ENCODE measurements at regions not wholly inside any gene's neighbourhood (a gene's known extent, or its start where the extent isn't known, plus 50 kb on each side); places are given as distances from the start of the nearest gene placed in this dataset.

GRCh38 chr2:43123981-43124686, 102.3 kb downstream of the ZFP36L2 start:
- in situ Hi-C loops (cut with MboI; ENCODE audit: low pct_ligation_motif_present in 1 of 4, low pct_unique_long_range_greater_than_20kb in 1 of 4, low sequenced_read_pairs in 3 of 4), result loop anchor here in 3 of 4 donors (10.0 to 25.0 kb wide), 4 partner anchors 111 to 363 kb away; no protein-coding TSS in a partner anchor
- no peak overlapping the region for H3K4me3 ChIP-seq
- DNase-seq, result no peak
- no peaks in the 10 kb centered on the region for H3K36me3 ChIP-seq
- H3K27ac ChIP-seq, result peak overlapping the region in 1 of 4 donors; percentile 65
- H3K27me3 ChIP-seq, result no peaks in the 10 kb centered on the region
- whole genome bisulfite sequencing, 2 donors (ENCODE audit: low coverage in 1 of 2), result 80 to 100% methylated on average over 1 to 9 of the region's 9 CpGs
- peaks cover 0 to 29% (median 10%) of the 10 kb centered on the region in 4 donors for H3K4me1 ChIP-seq
- H3K9me3 ChIP-seq, result no peaks in the 10 kb centered on the region
- TF ChIP-seq CTCF (IDR thresholded peaks at IDR 0.05) (no peak), POLR2AphosphoS5 (IDR thresholded peaks at IDR 0.05) (no peak), EP300 (IDR thresholded peaks at IDR 0.05; ENCODE audit: low read depth) (no peak), POLR2A (IDR thresholded peaks at IDR 0.05) (no peak)
- intact Hi-C loops (cut with DNase I; ENCODE audit: low total_unique reads), result no loop called here

- no peak for DNase-seq
- H3K27me3 ChIP-seq, result no peaks in the 10 kb centered on the region
- intact Hi-C loops (cut with DNase I; ENCODE audit: low total_unique reads), result no loop called here
- peak overlapping the region in 3 of 4 donors; percentile 42 to 65 (median 51) for H3K27ac ChIP-seq
- H3K36me3 ChIP-seq, result no peaks in the 10 kb centered on the region
- H3K4me1 ChIP-seq, result peaks cover 0 to 29% (median 7%) of the 10 kb centered on the region in 4 donors
- H3K9me3 ChIP-seq, result no peaks in the 10 kb centered on the region
- no peak overlapping the region for H3K4me3 ChIP-seq
- 38 to 51% methylated on average over 4 to 8 of the region's 8 CpGs for WGBS, 2 donors (ENCODE audit: low coverage in 1 of 2)
- in situ Hi-C loops (cut with MboI; ENCODE audit: low pct_ligation_motif_present in 1 of 4, low pct_unique_long_range_greater_than_20kb in 1 of 4, low sequenced_read_pairs in 3 of 4), result loop anchor here in 3 of 4 donors (10.0 to 25.0 kb wide), 4 partner anchors 111 to 364 kb away; no protein-coding TSS in a partner anchor
- TF ChIP-seq POLR2AphosphoS5 (IDR thresholded peaks at IDR 0.05), result no peak
- no peak for TF ChIP-seq CTCF (IDR thresholded peaks at IDR 0.05)
- TF ChIP-seq POLR2A (IDR thresholded peaks at IDR 0.05), result no peak
- TF ChIP-seq EP300 (IDR thresholded peaks at IDR 0.05; ENCODE audit: low read depth), result no peak
These were observed 102.9 kb downstream of the ZFP36L2 start for GRCh38 chr2:43123486-43123885.

GRCh38 chr2:43123028-43123427, 103.4 kb downstream of the ZFP36L2 start:
- TF ChIP-seq CTCF (IDR thresholded peaks at IDR 0.05), result no peak
- TF ChIP-seq EP300 (IDR thresholded peaks at IDR 0.05; ENCODE audit: low read depth), result no peak
- no peak for TF ChIP-seq POLR2A (IDR thresholded peaks at IDR 0.05)
- no peak for TF ChIP-seq POLR2AphosphoS5 (IDR thresholded peaks at IDR 0.05)
- Histone ChIP-seq H3K27ac (peak overlapping the region in 2 of 4 donors; percentile 42 to 65), H3K36me3 (no peaks in the 10 kb centered on the region), H3K4me1 (peaks cover 0 to 25% (median 5%) of the 10 kb centered on the region in 4 donors), H3K4me3 (no peak overlapping the region), H3K27me3 (no peaks in the 10 kb centered on the region), H3K9me3 (no peaks in the 10 kb centered on the region)
- in situ Hi-C loops (cut with MboI; ENCODE audit: low pct_ligation_motif_present in 1 of 4, low pct_unique_long_range_greater_than_20kb in 1 of 4, low sequenced_read_pairs in 3 of 4), result loop anchor here in 3 of 4 donors (10.0 to 25.0 kb wide), 4 partner anchors 112 to 364 kb away; no protein-coding TSS in a partner anchor
- intact Hi-C loops (cut with DNase I; ENCODE audit: low total_unique reads), result no loop called here
- no peak for DNase-seq
- 83 to 85% methylated on average over 4 of the region's 4 CpGs for WGBS, 2 donors (ENCODE audit: low coverage in 1 of 2)

GRCh38 chr2:43121580-43122314, 104.7 kb downstream of the ZFP36L2 start:
- WGBS, 2 donors (ENCODE audit: low coverage in 1 of 2), result 82 to 85% methylated on average over 2 to 4 of the region's 4 CpGs
- in situ Hi-C loops (cut with MboI; ENCODE audit: low pct_ligation_motif_present in 1 of 4, low pct_unique_long_range_greater_than_20kb in 1 of 4, low sequenced_read_pairs in 3 of 4), result loop anchor here in 3 of 4 donors (10.0 to 25.0 kb wide), 4 partner anchors 113 to 366 kb away; no protein-coding TSS in a partner anchor
- no peaks in the 10 kb centered on the region for H3K36me3 ChIP-seq
- H3K4me1 ChIP-seq, result peaks cover 0 to 14% (median 3%) of the 10 kb centered on the region in 4 donors
- no peak overlapping the region for H3K4me3 ChIP-seq
- DNase-seq, result no peak
- H3K9me3 ChIP-seq, result no peaks in the 10 kb centered on the region
- TF ChIP-seq EP300 (IDR thresholded peaks at IDR 0.05; ENCODE audit: low read depth) (no peak), POLR2AphosphoS5 (IDR thresholded peaks at IDR 0.05) (no peak), CTCF (IDR thresholded peaks at IDR 0.05) (no peak), POLR2A (IDR thresholded peaks at IDR 0.05) (no peak)
- intact Hi-C loops (cut with DNase I; ENCODE audit: low total_unique reads), result no loop called here
- no peaks in the 10 kb centered on the region for H3K27me3 ChIP-seq
- H3K27ac ChIP-seq, result no peak overlapping the region

All from transverse colon (tissue), 4 donors.